HepG2 (cell line): ENCODE measurements at regions not wholly inside any gene's neighbourhood (a gene's known extent, or its start where the extent isn't known, plus 50 kb on each side); places are given as distances from the start of the nearest gene placed in this dataset.

ENCODE experiments used
- ATAC-seq: fragments of 200-7000 bp; cut with Tn5 transposase; 3 replicates; pipeline ENCODE4 v1.9.1; 2020; ENCODE audit warnings: mild to moderate bottlenecking, moderate library complexity
- BruUV-seq: library from RNA; stranded (reverse); fragments of 400-500 nt; replicated peaks from 2 replicates; lab custom pipeline; 2021; lab: Mats Ljungman, UMichigan
- CTCF ChIA-PET: fragments of 300-600 bp; formaldehyde crosslinking; extraction: SDS; loops from one replicate; lab custom pipeline; 2021; ENCODE audit warnings: low total read pairs, inconsistent platforms, low intra/inter-chr PET ratio; lab: Yijun Ruan, JAX
- POLR2A ChIA-PET: fragments of 350-600 bp; sonication (Branson Sonifier 250); formaldehyde crosslinking; loops from one replicate; lab custom pipeline; 2020; ENCODE audit warnings: antibody characterized with exemption, inconsistent platforms; lab: Yijun Ruan, JAX
- DNase-seq: peaks from one replicate; pipeline ENCODE4 v3.0.0-alpha.2; 2015; ENCODE audit warnings: low spot score
- FAIRE-seq: peaks from 3 replicates; lab custom pipeline; 2011; peaks lifted over from hg19 to GRCh38; lab: Jason Lieb, UNC
- H2AFZ ChIP-seq: one replicate; pipeline ENCODE4 v1.6.1; 2011; ENCODE audit warnings: low read length, inconsistent platforms
- H3K27ac ChIP-seq: fragments of 300-600 bp; 3 replicates; pipeline ENCODE4 v1.8.0; 2011; ENCODE audit warnings: mixed run types, mild to moderate bottlenecking, mixed read lengths, low read length, inconsistent platforms; ENCODE audit not compliant: insufficient read depth; ENCODE audit errors: extremely low read length
- H3K27me3 ChIP-seq, 2 experiments: fragments of 200-600 bp in 1 of 2; 2 replicates in 1 of 2; 3 replicates in 1 of 2; pipeline versions ENCODE4 v1.6.0 to v1.8.0; 2011; ENCODE audit warnings: low read length in 2 of 2, mild to moderate bottlenecking in 2 of 2, moderate library complexity in 2 of 2, inconsistent platforms in 1 of 2; ENCODE audit not compliant: insufficient read depth in 2 of 2, control insufficient read depth in 1 of 2
- H3K36me3 ChIP-seq, 2 experiments: fragments of 200-600 bp in 1 of 2; replicated peaks in 1 of 2; 2 replicates in 1 of 2; 3 replicates in 1 of 2; pipeline versions ENCODE4 v1.5.1 to v1.8.0; 2011; ENCODE audit warnings: low read length in 2 of 2, inconsistent platforms in 1 of 2; ENCODE audit not compliant: insufficient read depth in 2 of 2, control insufficient read depth in 1 of 2
- H3K4me1 ChIP-seq: 2 replicates; pipeline ENCODE4 v1.5.1; 2012; ENCODE audit warnings: low read length, inconsistent platforms; ENCODE audit not compliant: insufficient read depth
- H3K4me2 ChIP-seq: 2 replicates; pipeline ENCODE4 v1.6.0; 2011; ENCODE audit warnings: low read depth, low read length, inconsistent platforms
- H3K4me3 ChIP-seq, 3 experiments: fragments of 200-600 bp in 1 of 3; sonication (generic), shearing (Covaris generic) in 1 of 3; replicated peaks in 1 of 3; 2 replicates each; pipeline ENCODE4 v1.5.1; 2011 to 2016; ENCODE audit warnings: low read length in 3 of 3, inconsistent platforms in 2 of 3, low read depth in 2 of 3, mild to moderate bottlenecking in 2 of 3, control low read depth in 1 of 3, mixed read lengths in 1 of 3; ENCODE audit not compliant: insufficient read depth in 1 of 3
- H3K79me2 ChIP-seq: one replicate; pipeline ENCODE4 v1.6.1; 2011; ENCODE audit warnings: low read length, inconsistent platforms; ENCODE audit not compliant: insufficient read depth
- H3K9ac ChIP-seq: 2 replicates; pipeline ENCODE4 v1.6.0; 2011; ENCODE audit warnings: mild to moderate bottlenecking, low read depth, low read length, inconsistent platforms; ENCODE audit not compliant: insufficient read depth
- H3K9me3 ChIP-seq: 2 replicates; pipeline ENCODE4 v1.5.1; 2012; ENCODE audit warnings: mild to moderate bottlenecking, low read length
- H4K20me1 ChIP-seq: 2 replicates; pipeline ENCODE4 v1.6.0; 2011; ENCODE audit warnings: inconsistent platforms, mild to moderate bottlenecking, low read length, moderate library complexity; ENCODE audit not compliant: insufficient read depth
- ATF4 ChIP-seq, 2 experiments: fragments of 450-650 bp in 1 of 2; sonication (generic) in 1 of 2; formaldehyde crosslinking; IDR thresholded peaks; 2 replicates each; pipeline versions ENCODE4 v1.5.0 to v1.8.0; 2020 to 2022; ENCODE audit warnings: mild to moderate bottlenecking in 1 of 2, missing genetic modification reagents in 1 of 2
- BRF2 ChIP-seq: sonication (generic); formaldehyde crosslinking; IDR thresholded peaks from 2 replicates; pipeline ENCODE4 v1.8.1; 2022; ENCODE audit warnings: mild to moderate bottlenecking, missing genetic modification reagents
- FOXJ3 ChIP-seq: sonication (generic); formaldehyde crosslinking; IDR thresholded peaks from 2 replicates; pipeline ENCODE4 v1.4.0; 2020; ENCODE audit warnings: missing genetic modification reagents, mild to moderate bottlenecking, borderline replicate concordance
- GATAD1 ChIP-seq: IDR thresholded peaks from 2 replicates; pipeline ENCODE4 v1.6.1; 2016; ENCODE audit warnings: missing genetic modification reagents, missing compliant biosample characterization
- KLF9 ChIP-seq: IDR thresholded peaks from 2 replicates; pipeline ENCODE4 v1.6.1; 2016; ENCODE audit warnings: low read depth
- PRPF4 ChIP-seq: fragments of 200-400 bp; formaldehyde crosslinking; IDR thresholded peaks from 2 replicates; pipeline ENCODE4 v1.6.1; 2016; ENCODE audit warnings: low read length, low read depth; ENCODE audit not compliant: poor library complexity, severe bottlenecking
- RFX3 ChIP-seq: IDR thresholded peaks from 2 replicates; pipeline ENCODE4 v1.6.1; 2016; ENCODE audit warnings: missing biosample characterization, missing genetic modification reagents
- SRY ChIP-seq: sonication (generic); formaldehyde crosslinking; IDR thresholded peaks from 2 replicates; pipeline ENCODE4 v1.8.0; 2022; ENCODE audit warnings: mild to moderate bottlenecking, missing genetic modification reagents
- ZNF839 ChIP-seq: sonication (generic); formaldehyde crosslinking; IDR thresholded peaks from 2 replicates; pipeline ENCODE4 v1.4.0; 2020; ENCODE audit warnings: missing genetic modification reagents, mild to moderate bottlenecking, borderline replicate concordance
- ZZZ3 ChIP-seq: sonication (generic); formaldehyde crosslinking; IDR thresholded peaks from 2 replicates; pipeline ENCODE4 v1.4.0; 2020; ENCODE audit warnings: missing genetic modification reagents, mild to moderate bottlenecking, borderline replicate concordance
- in situ Hi-C: cut with HindIII; loops from 2 replicates; pipeline ENCODE4 v1.10.0; 2017; ENCODE audit warnings: low pct_unique_long_range_greater_than_20kb; ENCODE audit not compliant: extremely low pct_ligation_motif_present
- intact Hi-C: fragments of 100-400 bp; cut with micrococcal nuclease; formaldehyde crosslinking; loops from one replicate; pipeline ENCODE4 v1.10.0; 2022; ENCODE audit not compliant: unreplicated experiment
- TF ChIP-seq, protein P1 (sequence below): IDR thresholded peaks from 2 replicates; pipeline ENCODE4 v1.6.1; 2012; ENCODE audit warnings: inconsistent platforms
- TF ChIP-seq, protein P2 (sequence below): IDR thresholded peaks from 2 replicates; pipeline ENCODE4 v1.6.1; 2016; ENCODE audit warnings: control low read depth
- TF ChIP-seq, protein P3 (sequence below): sonication (generic); formaldehyde crosslinking; IDR thresholded peaks from 2 replicates; pipeline ENCODE4 v1.5.1; 2020; ENCODE audit warnings: missing genetic modification reagents, mild to moderate bottlenecking, borderline replicate concordance
- TF ChIP-seq, protein P4 (sequence below): sonication (generic); formaldehyde crosslinking; IDR thresholded peaks from 2 replicates; pipeline ENCODE4 v1.4.0; 2020; ENCODE audit warnings: missing genetic modification reagents, borderline replicate concordance

DNA sequence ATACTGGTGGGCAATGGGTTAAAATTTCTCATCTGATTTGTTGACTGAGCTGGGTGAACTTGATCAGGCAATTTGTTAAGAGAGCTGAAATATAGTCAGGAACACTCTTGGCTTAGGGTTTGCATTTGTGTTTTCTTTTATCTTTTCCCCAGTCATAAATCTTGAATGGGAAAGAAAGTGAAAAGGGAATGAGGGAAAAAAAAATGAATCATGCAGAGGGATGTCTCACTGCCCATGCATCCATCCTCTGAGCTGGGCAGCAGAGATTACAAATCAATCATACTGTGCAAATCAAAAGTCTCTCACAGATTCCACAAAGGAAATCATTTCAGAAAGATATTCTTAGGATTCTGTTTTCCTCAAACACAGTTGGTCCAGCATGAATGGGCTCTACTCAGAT, 174.2 kb upstream of the MPPED2 start:
- Histone ChIP-seq H4K20me1 (no peaks in the 10 kb centered on the region), H3K36me3 (no peaks in the 10 kb centered on the region), H2AFZ (no peak overlapping the region), H3K9ac (no peak overlapping the region), H3K4me3 (no peak overlapping the region), H3K79me2 (no peaks in the 10 kb centered on the region), H3K27me3 (no peaks in the 10 kb centered on the region), H3K4me2 (no peak overlapping the region)
- in situ Hi-C loops (no loop called here), intact Hi-C loops (no loop called here)
- ChIA-PET POLR2A (no interaction called here), CTCF (no interaction called here)
- FAIRE-seq, result no peak
- DNase-seq, result no peak
- TF ChIP-seq, protein P1, sequence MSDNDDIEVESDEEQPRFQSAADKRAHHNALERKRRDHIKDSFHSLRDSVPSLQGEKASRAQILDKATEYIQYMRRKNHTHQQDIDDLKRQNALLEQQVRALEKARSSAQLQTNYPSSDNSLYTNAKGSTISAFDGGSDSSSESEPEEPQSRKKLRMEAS, result no peak
- TF ChIP-seq, protein P2, sequence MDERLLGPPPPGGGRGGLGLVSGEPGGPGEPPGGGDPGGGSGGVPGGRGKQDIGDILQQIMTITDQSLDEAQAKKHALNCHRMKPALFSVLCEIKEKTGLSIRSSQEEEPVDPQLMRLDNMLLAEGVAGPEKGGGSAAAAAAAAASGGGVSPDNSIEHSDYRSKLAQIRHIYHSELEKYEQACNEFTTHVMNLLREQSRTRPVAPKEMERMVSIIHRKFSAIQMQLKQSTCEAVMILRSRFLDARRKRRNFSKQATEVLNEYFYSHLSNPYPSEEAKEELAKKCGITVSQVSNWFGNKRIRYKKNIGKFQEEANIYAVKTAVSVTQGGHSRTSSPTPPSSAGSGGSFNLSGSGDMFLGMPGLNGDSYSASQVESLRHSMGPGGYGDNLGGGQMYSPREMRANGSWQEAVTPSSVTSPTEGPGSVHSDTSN, result no peak
- TF ChIP-seq SRY (CRISPR knock-in tag), result no peak
- TF ChIP-seq GATAD1 (CRISPR knock-in tag), result no peak
- TF ChIP-seq PRPF4, result no peak
- TF ChIP-seq, protein P3, sequence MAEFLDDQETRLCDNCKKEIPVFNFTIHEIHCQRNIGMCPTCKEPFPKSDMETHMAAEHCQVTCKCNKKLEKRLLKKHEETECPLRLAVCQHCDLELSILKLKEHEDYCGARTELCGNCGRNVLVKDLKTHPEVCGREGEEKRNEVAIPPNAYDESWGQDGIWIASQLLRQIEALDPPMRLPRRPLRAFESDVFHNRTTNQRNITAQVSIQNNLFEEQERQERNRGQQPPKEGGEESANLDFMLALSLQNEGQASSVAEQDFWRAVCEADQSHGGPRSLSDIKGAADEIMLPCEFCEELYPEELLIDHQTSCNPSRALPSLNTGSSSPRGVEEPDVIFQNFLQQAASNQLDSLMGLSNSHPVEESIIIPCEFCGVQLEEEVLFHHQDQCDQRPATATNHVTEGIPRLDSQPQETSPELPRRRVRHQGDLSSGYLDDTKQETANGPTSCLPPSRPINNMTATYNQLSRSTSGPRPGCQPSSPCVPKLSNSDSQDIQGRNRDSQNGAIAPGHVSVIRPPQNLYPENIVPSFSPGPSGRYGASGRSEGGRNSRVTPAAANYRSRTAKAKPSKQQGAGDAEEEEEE (CRISPR knock-in tag), result no peak
- TF ChIP-seq FOXJ3, result no peak
- no peak for TF ChIP-seq ATF4 (CRISPR knock-in tag; IDR thresholded peaks at IDR 0.05)
- no peak for TF ChIP-seq KLF9 (CRISPR knock-in tag)
- TF ChIP-seq, protein P4, sequence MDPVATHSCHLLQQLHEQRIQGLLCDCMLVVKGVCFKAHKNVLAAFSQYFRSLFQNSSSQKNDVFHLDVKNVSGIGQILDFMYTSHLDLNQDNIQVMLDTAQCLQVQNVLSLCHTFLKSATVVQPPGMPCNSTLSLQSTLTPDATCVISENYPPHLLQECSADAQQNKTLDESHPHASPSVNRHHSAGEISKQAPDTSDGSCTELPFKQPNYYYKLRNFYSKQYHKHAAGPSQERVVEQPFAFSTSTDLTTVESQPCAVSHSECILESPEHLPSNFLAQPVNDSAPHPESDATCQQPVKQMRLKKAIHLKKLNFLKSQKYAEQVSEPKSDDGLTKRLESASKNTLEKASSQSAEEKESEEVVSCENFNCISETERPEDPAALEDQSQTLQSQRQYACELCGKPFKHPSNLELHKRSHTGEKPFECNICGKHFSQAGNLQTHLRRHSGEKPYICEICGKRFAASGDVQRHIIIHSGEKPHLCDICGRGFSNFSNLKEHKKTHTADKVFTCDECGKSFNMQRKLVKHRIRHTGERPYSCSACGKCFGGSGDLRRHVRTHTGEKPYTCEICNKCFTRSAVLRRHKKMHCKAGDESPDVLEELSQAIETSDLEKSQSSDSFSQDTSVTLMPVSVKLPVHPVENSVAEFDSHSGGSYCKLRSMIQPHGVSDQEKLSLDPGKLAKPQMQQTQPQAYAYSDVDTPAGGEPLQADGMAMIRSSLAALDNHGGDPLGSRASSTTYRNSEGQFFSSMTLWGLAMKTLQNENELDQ, result no peak
- no peak for TF ChIP-seq RFX3 (CRISPR knock-in tag)
- TF ChIP-seq BRF2 (CRISPR knock-in tag), result no peak
- no peak for TF ChIP-seq ZNF839 (CRISPR knock-in tag)
- TF ChIP-seq ZZZ3 (CRISPR knock-in tag), result no peak
- TF ChIP-seq, all 625 proteins: peak for 0
- H3K4me1 ChIP-seq, result no peaks in the 10 kb centered on the region
- no peak for ATAC-seq
- no peak overlapping the region for H3K27ac ChIP-seq
- no TSS peak for BruUV-seq
- no peaks in the 10 kb centered on the region for H3K9me3 ChIP-seq
